Fibroblast of lung (primary cell): ENCODE measurements at regions not wholly inside any gene's neighbourhood (a gene's known extent, or its start where the extent isn't known, plus 50 kb on each side); places are given as distances from the start of the nearest gene placed in this dataset.

Experiments
- DNase-seq, 2 donors: peaks; one replicate each; pipeline versions ENCODE4 v3.0.0 to v3.0.0-alpha.2; 2010; ENCODE audit warnings: low read depth in 2 of 2
- H2AFZ ChIP-seq: 2 replicates; pipeline ENCODE4 v1.5.1; 2012; ENCODE audit warnings: low read length, control low read depth, inconsistent platforms
- H3K27ac ChIP-seq: 2 replicates; pipeline ENCODE4 v1.5.1; 2011; ENCODE audit warnings: low read length, control low read depth; ENCODE audit not compliant: insufficient read depth
- H3K27me3 ChIP-seq: 2 replicates; pipeline ENCODE4 v1.5.1; 2011; ENCODE audit warnings: mild to moderate bottlenecking, low read length; ENCODE audit not compliant: control insufficient read depth, insufficient read depth
- H3K36me3 ChIP-seq: 2 replicates; pipeline ENCODE4 v1.5.1; 2011; ENCODE audit warnings: low read length; ENCODE audit not compliant: control insufficient read depth, insufficient read depth
- H3K4me1 ChIP-seq: 2 replicates; pipeline ENCODE4 v1.5.1; 2011; ENCODE audit warnings: low read length; ENCODE audit not compliant: control insufficient read depth, insufficient read depth; ENCODE audit errors: extremely low read depth
- H3K4me2 ChIP-seq: 2 replicates; pipeline ENCODE4 v1.5.1; 2011; ENCODE audit warnings: low read length, control low read depth; ENCODE audit not compliant: insufficient read depth; ENCODE audit errors: extremely low read depth
- H3K4me3 ChIP-seq, 4 experiments: fragments of 200-600 bp in 1 of 4; sonication (generic) in 1 of 4; replicated peaks in 1 of 4; 2 replicates each; pipeline ENCODE4 v1.5.1; 2011 to 2016; ENCODE audit warnings: low read length in 4 of 4, low read depth in 3 of 4, mild to moderate bottlenecking in 3 of 4, control low read depth in 2 of 4, inconsistent platforms in 1 of 4, mixed read lengths in 1 of 4; ENCODE audit not compliant: insufficient read depth in 1 of 4; ENCODE audit errors: control extremely low read depth in 1 of 4
- H3K79me2 ChIP-seq: 2 replicates; pipeline ENCODE4 v1.5.1; 2012; ENCODE audit warnings: mild to moderate bottlenecking, low read length, inconsistent platforms; ENCODE audit not compliant: control insufficient read depth, insufficient read depth
- H3K9ac ChIP-seq: 2 replicates; pipeline ENCODE4 v1.5.1; 2011; ENCODE audit warnings: mild to moderate bottlenecking, low read length, control low read depth; ENCODE audit not compliant: insufficient read depth
- H3K9me3 ChIP-seq: 2 replicates; pipeline ENCODE4 v1.5.1; 2012; ENCODE audit warnings: low read depth, low read length; ENCODE audit not compliant: control insufficient read depth, insufficient read depth
- H4K20me1 ChIP-seq: 2 replicates; pipeline ENCODE4 v1.5.1; 2011; ENCODE audit warnings: low read length; ENCODE audit not compliant: control insufficient read depth, insufficient read depth; ENCODE audit errors: extremely low read depth
- CTCF ChIP-seq, 2 donors: IDR thresholded peaks in 1 of 2; conservative IDR thresholded peaks in 1 of 2; 1 replicate in 1 of 2; 2 replicates in 1 of 2; pipeline ENCODE4 v1.5.1; 2011 to 2012; ENCODE audit warnings: low read length in 2 of 2, control low read depth in 1 of 2, inconsistent platforms in 1 of 2, low read depth in 1 of 2, mild to moderate bottlenecking in 1 of 2
- EZH2 ChIP-seq: IDR thresholded peaks from 2 replicates; pipeline ENCODE4 v1.5.1; 2012; ENCODE audit warnings: low read length, control low read depth, mild to moderate bottlenecking; ENCODE audit errors: missing control alignments

GRCh38 chr6:55058682-55059081, 115.6 kb upstream of the HCRTR2 start:
- TF ChIP-seq CTCF (conservative IDR thresholded peaks at IDR 0.05 in 1 of 2, IDR thresholded peaks at IDR 0.05 in 1 of 2; ENCODE audit: low read depth in 1 of 2, low read length in 2 of 2) (no peak), EZH2 (no peak)
- H4K20me1 ChIP-seq = no peaks in the 10 kb centered on the region
- H2AFZ ChIP-seq = no peak overlapping the region

GRCh38 chr6:55064711-55065420, 109.4 kb upstream of the HCRTR2 start:
- H2AFZ ChIP-seq = no peak overlapping the region
- H3K9me3 ChIP-seq = no peaks in the 10 kb centered on the region
- H3K4me1 ChIP-seq = no peaks in the 10 kb centered on the region
- H4K20me1 ChIP-seq = no peaks in the 10 kb centered on the region
- no peaks in the 10 kb centered on the region for H3K27me3 ChIP-seq
- TF ChIP-seq CTCF (conservative IDR thresholded peaks at IDR 0.05 in 1 of 2, IDR thresholded peaks at IDR 0.05 in 1 of 2; ENCODE audit: low read depth in 1 of 2, low read length in 2 of 2) (no peak), EZH2 (no peak)
- no peak overlapping the region for H3K27ac ChIP-seq
- H3K36me3 ChIP-seq = no peaks in the 10 kb centered on the region
- no peak overlapping the region for H3K4me2 ChIP-seq
- no peak overlapping the region for H3K9ac ChIP-seq
- no peak overlapping the region for H3K4me3 ChIP-seq
- DNase-seq = no peak
- no peaks in the 10 kb centered on the region for H3K79me2 ChIP-seq

More at GRCh38 chr6:55058682-55059081, 115.6 kb upstream of the HCRTR2 start:
- H3K36me3 ChIP-seq = no peaks in the 10 kb centered on the region
- H3K27ac ChIP-seq = no peak overlapping the region
- H3K79me2 ChIP-seq = no peaks in the 10 kb centered on the region
- H3K4me2 ChIP-seq = no peak overlapping the region
- no peaks in the 10 kb centered on the region for H3K27me3 ChIP-seq
- H3K9me3 ChIP-seq = no peaks in the 10 kb centered on the region
- DNase-seq = no peak
- no peak overlapping the region for H3K4me3 ChIP-seq
- no peak overlapping the region for H3K9ac ChIP-seq
- no peaks in the 10 kb centered on the region for H3K4me1 ChIP-seq

GRCh38 chr6:55069132-55069781, 105.1 kb upstream of the HCRTR2 start:
- no peak overlapping the region for H2AFZ ChIP-seq
- no peaks in the 10 kb centered on the region for H4K20me1 ChIP-seq
- no peak overlapping the region for H3K9ac ChIP-seq
- H3K9me3 ChIP-seq = no peaks in the 10 kb centered on the region
- H3K27ac ChIP-seq = no peak overlapping the region
- H3K79me2 ChIP-seq = no peaks in the 10 kb centered on the region
- H3K36me3 ChIP-seq = no peaks in the 10 kb centered on the region
- H3K4me3 ChIP-seq = no peak overlapping the region
- H3K4me2 ChIP-seq = no peak overlapping the region
- no peaks in the 10 kb centered on the region for H3K27me3 ChIP-seq
- peak; percentile 43 to 81 for DNase-seq
- TF ChIP-seq EZH2 (no peak), CTCF (conservative IDR thresholded peaks at IDR 0.05 in 1 of 2, IDR thresholded peaks at IDR 0.05 in 1 of 2; ENCODE audit: low read depth in 1 of 2, low read length in 2 of 2) (peak; percentile 68 to 70)
- H3K4me1 ChIP-seq = no peaks in the 10 kb centered on the region
